ENCODE measurements at regions not wholly inside any gene's neighbourhood (a gene's known extent, or its start where the extent isn't known, plus 50 kb on each side); places are given as distances from the start of the nearest gene placed in this dataset.

DNA sequence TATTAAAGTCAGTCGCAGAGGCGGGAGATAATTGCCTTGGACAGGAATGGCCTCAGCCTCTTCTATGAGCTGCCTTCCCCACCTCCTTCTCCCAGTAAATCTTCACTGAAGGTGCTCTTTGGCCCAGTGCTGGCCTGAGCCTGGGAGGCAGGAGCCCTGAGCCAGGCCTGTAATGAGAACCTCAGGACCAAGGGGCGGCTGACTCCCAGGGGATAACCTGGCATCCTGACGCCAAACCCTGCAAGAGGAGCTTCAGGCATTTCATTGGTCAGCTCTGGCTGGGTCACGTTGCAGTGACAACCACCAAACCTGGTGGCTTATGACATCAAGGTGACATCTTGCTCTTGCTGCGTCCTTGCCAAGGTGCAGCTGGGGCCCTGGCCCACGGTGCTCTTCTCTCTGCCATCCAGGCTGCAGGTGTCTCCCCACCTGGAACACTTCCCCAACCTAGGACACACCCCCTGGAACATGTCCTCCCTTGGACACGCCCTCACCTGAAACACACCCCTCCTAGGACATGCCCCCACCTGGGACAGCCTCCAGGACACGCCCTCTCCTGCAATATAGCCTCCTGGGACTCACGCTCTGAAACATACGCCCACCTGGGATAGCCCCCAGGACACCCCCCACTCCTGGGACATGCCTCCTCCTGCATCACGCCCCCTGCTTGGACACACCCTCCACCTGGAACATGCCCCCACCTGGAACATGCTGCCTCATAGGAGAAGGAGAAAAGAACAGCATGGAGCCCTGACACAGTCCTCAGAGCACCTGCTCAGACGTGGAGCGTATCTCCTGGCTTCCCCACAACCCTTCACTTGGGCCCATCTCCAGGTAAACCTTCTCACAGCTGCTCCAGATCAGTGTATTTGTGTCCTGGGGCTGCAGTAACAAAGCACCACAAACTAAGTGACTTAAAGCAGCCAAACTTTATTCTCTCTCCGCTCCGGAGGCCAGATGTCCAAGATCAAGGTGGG lies 333.6 kb downstream of the NPHP4 start:
- no peak overlapping the region for H3K27ac ChIP-seq (ENCODE audit: low read length)
- no peaks in the 10 kb centered on the region for H3K36me3 ChIP-seq (ENCODE audit: control insufficient read depth in 1 of 2, insufficient read depth in 2 of 2, low read length in 2 of 2)
- H3K9me3 ChIP-seq (ENCODE audit: control insufficient read depth in 1 of 2, low read length in 2 of 2): no peaks in the 10 kb centered on the region
- no peaks in the 10 kb centered on the region for H3K27me3 ChIP-seq (ENCODE audit: low read depth, low read length)
- no peak overlapping the region for H3K4me3 ChIP-seq (ENCODE audit: low read depth in 1 of 2, low read length in 2 of 2)
- no peaks in the 10 kb centered on the region for H3K4me1 ChIP-seq (ENCODE audit: control insufficient read depth in 1 of 2, insufficient read depth in 2 of 2, low read length in 2 of 2)

DNA sequence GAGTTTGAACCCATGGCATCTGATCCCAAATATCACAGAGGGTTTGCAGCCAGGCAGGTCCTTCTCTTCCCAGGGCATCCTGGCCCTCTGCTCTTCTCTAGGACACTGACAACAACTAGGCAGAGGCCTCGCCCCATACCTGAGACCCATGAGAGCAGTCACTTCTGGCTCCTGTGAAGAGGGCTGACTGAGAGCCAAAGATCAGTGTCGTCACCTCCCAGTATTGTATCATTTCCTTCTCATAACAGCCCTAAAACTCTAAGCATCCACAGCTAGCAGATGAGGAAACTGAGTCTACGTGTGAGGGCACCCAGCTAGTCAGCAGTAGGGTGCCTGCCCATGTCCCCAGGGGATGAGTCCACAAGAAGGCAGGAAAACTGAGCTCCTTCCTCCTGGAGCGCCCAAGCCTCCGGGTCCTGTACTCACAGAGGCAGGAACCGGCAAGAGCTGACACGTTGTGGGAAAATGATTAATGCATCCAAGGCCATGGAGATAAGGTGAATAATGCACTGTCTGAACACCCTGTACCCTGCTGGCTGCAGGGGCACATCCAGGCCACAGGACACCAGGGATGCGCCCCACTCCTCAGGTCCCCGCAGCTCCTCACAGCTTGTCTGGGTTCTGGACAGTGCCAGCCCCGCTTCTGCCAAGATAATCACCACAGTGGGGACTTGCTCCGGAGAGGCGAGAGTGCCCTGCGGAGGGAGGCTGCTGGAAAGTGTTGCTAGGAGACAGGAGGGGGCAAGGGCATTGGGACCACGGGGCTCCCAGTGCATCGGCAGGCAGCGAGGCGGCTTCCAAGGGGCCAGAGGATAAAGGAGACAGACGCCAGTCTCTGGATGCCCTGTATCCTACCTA lies 340.0 kb downstream of the NPHP4 start:
- H3K9me3 ChIP-seq (ENCODE audit: control insufficient read depth in 1 of 2, low read length in 2 of 2): no peaks in the 10 kb centered on the region
- H3K27me3 ChIP-seq (ENCODE audit: low read depth, low read length): no peaks in the 10 kb centered on the region
- no peaks in the 10 kb centered on the region for H3K4me1 ChIP-seq (ENCODE audit: control insufficient read depth in 1 of 2, insufficient read depth in 2 of 2, low read length in 2 of 2)
- H3K4me3 ChIP-seq (ENCODE audit: low read depth in 1 of 2, low read length in 2 of 2): no peak overlapping the region
- no peaks in the 10 kb centered on the region for H3K36me3 ChIP-seq (ENCODE audit: control insufficient read depth in 1 of 2, insufficient read depth in 2 of 2, low read length in 2 of 2)
- H3K27ac ChIP-seq (ENCODE audit: low read length): no peak overlapping the region

GRCh38 chr1:5651473-5651872 lies 340.8 kb downstream of the NPHP4 start:
- Histone ChIP-seq H3K9me3 (ENCODE audit: control insufficient read depth in 1 of 2, low read length in 2 of 2) (no peaks in the 10 kb centered on the region), H3K27ac (ENCODE audit: low read length) (no peak overlapping the region), H3K4me1 (ENCODE audit: control insufficient read depth in 1 of 2, insufficient read depth in 2 of 2, low read length in 2 of 2) (no peaks in the 10 kb centered on the region), H3K4me3 (ENCODE audit: low read depth in 1 of 2, low read length in 2 of 2) (no peak overlapping the region), H3K36me3 (ENCODE audit: control insufficient read depth in 1 of 2, insufficient read depth in 2 of 2, low read length in 2 of 2) (no peaks in the 10 kb centered on the region), H3K27me3 (ENCODE audit: low read depth, low read length) (no peaks in the 10 kb centered on the region)

GRCh38 chr1:5651027-5651410 lies 341.2 kb downstream of the NPHP4 start:
- no peaks in the 10 kb centered on the region for H3K4me1 ChIP-seq (ENCODE audit: control insufficient read depth in 1 of 2, insufficient read depth in 2 of 2, low read length in 2 of 2)
- H3K4me3 ChIP-seq (ENCODE audit: low read depth in 1 of 2, low read length in 2 of 2): no peak overlapping the region
- no peaks in the 10 kb centered on the region for H3K36me3 ChIP-seq (ENCODE audit: control insufficient read depth in 1 of 2, insufficient read depth in 2 of 2, low read length in 2 of 2)
- H3K27me3 ChIP-seq (ENCODE audit: low read depth, low read length): no peaks in the 10 kb centered on the region
- no peaks in the 10 kb centered on the region for H3K9me3 ChIP-seq (ENCODE audit: control insufficient read depth in 1 of 2, low read length in 2 of 2)
- H3K27ac ChIP-seq (ENCODE audit: low read length): no peak overlapping the region

DNA sequence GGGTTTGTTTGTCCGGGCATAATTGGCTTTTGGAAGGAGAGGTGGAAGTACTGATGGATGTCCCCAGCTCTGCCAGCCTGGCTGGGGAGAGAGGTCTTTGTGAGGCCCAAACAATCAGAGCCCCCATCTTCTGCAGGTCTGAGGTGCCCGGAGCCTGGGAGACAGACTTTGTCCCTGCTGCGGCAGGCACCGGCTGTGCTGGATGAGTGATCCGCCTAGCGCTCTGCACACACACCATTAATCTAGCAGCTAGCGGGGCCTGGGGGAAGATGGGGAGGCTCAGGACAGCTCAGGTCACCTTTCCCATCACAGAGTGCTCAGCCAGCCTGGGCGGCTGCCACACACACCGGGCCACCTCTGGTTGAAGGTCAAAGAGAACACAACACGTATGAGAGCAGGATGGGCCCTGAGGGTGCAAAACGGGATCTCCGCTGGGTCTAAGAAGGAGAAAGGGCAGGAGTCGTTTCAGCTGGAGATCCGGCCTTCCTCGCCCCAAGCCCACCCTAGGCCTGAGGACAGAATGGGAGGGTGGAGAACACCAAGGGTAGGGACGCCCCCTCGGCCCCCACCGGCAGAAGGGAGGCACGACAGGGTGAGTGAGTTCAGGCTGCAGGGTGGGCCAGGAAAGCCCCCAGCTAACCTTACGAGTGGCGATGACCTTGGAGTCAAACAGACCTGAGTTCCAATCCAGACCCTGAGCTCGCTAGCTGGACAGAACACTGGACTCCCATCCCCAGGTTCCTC lies 341.8 kb downstream of the NPHP4 start:
- Histone ChIP-seq H3K4me1 (ENCODE audit: control insufficient read depth in 1 of 2, insufficient read depth in 2 of 2, low read length in 2 of 2) (no peaks in the 10 kb centered on the region), H3K27ac (ENCODE audit: low read length) (no peak overlapping the region)

GRCh38 chr1:5649795-5650194 lies 342.4 kb downstream of the NPHP4 start:
- Histone ChIP-seq H3K27me3 (ENCODE audit: low read depth, low read length) (no peaks in the 10 kb centered on the region), H3K9me3 (ENCODE audit: control insufficient read depth in 1 of 2, low read length in 2 of 2) (peaks cover 0 to 6% of the 10 kb centered on the region in 2 donors), H3K4me3 (ENCODE audit: low read depth in 1 of 2, low read length in 2 of 2) (no peak overlapping the region), H3K36me3 (ENCODE audit: control insufficient read depth in 1 of 2, insufficient read depth in 2 of 2, low read length in 2 of 2) (no peaks in the 10 kb centered on the region), H3K27ac (ENCODE audit: low read length) (no peak overlapping the region), H3K4me1 (ENCODE audit: control insufficient read depth in 1 of 2, insufficient read depth in 2 of 2, low read length in 2 of 2) (no peaks in the 10 kb centered on the region)

More for the DNA sequence above, 341.8 kb downstream of the NPHP4 start:
- peaks cover 0 to 1% of the 10 kb centered on the region in 2 donors for H3K9me3 ChIP-seq (ENCODE audit: control insufficient read depth in 1 of 2, low read length in 2 of 2)
- no peaks in the 10 kb centered on the region for H3K27me3 ChIP-seq (ENCODE audit: low read depth, low read length)
- no peak overlapping the region for H3K4me3 ChIP-seq (ENCODE audit: low read depth in 1 of 2, low read length in 2 of 2)
- H3K36me3 ChIP-seq (ENCODE audit: control insufficient read depth in 1 of 2, insufficient read depth in 2 of 2, low read length in 2 of 2): no peaks in the 10 kb centered on the region

GRCh38 chr1:5649166-5649551 lies 343.1 kb downstream of the NPHP4 start:
- Histone ChIP-seq H3K4me3 (ENCODE audit: low read depth in 1 of 2, low read length in 2 of 2) (no peak overlapping the region), H3K9me3 (ENCODE audit: control insufficient read depth in 1 of 2, low read length in 2 of 2) (peaks cover 0 to 6% of the 10 kb centered on the region in 2 donors), H3K27me3 (ENCODE audit: low read depth, low read length) (no peaks in the 10 kb centered on the region), H3K36me3 (ENCODE audit: control insufficient read depth in 1 of 2, insufficient read depth in 2 of 2, low read length in 2 of 2) (no peaks in the 10 kb centered on the region), H3K4me1 (ENCODE audit: control insufficient read depth in 1 of 2, insufficient read depth in 2 of 2, low read length in 2 of 2) (no peaks in the 10 kb centered on the region), H3K27ac (ENCODE audit: low read length) (no peak overlapping the region)

GRCh38 chr1:5648410-5649165 lies 343.6 kb downstream of the NPHP4 start:
- no peaks in the 10 kb centered on the region for H3K27me3 ChIP-seq (ENCODE audit: low read depth, low read length)
- H3K4me3 ChIP-seq (ENCODE audit: low read depth in 1 of 2, low read length in 2 of 2): no peak overlapping the region
- no peaks in the 10 kb centered on the region for H3K36me3 ChIP-seq (ENCODE audit: control insufficient read depth in 1 of 2, insufficient read depth in 2 of 2, low read length in 2 of 2)
- no peaks in the 10 kb centered on the region for H3K4me1 ChIP-seq (ENCODE audit: control insufficient read depth in 1 of 2, insufficient read depth in 2 of 2, low read length in 2 of 2)
- no peak overlapping the region for H3K27ac ChIP-seq (ENCODE audit: low read length)
- peaks cover 0 to 6% of the 10 kb centered on the region in 2 donors for H3K9me3 ChIP-seq (ENCODE audit: control insufficient read depth in 1 of 2, low read length in 2 of 2)

- Histone ChIP-seq H3K27me3 (ENCODE audit: low read depth, low read length) (no peaks in the 10 kb centered on the region), H3K36me3 (ENCODE audit: control insufficient read depth in 1 of 2, insufficient read depth in 2 of 2, low read length in 2 of 2) (no peaks in the 10 kb centered on the region), H3K9me3 (ENCODE audit: control insufficient read depth in 1 of 2, low read length in 2 of 2) (peaks cover 0 to 6% of the 10 kb centered on the region in 2 donors), H3K27ac (ENCODE audit: low read length) (no peak overlapping the region), H3K4me1 (ENCODE audit: control insufficient read depth in 1 of 2, insufficient read depth in 2 of 2, low read length in 2 of 2) (no peaks in the 10 kb centered on the region), H3K4me3 (ENCODE audit: low read depth in 1 of 2, low read length in 2 of 2) (no peak overlapping the region)
These were observed 345.0 kb downstream of the NPHP4 start for GRCh38 chr1:5647234-5647633.

DNA sequence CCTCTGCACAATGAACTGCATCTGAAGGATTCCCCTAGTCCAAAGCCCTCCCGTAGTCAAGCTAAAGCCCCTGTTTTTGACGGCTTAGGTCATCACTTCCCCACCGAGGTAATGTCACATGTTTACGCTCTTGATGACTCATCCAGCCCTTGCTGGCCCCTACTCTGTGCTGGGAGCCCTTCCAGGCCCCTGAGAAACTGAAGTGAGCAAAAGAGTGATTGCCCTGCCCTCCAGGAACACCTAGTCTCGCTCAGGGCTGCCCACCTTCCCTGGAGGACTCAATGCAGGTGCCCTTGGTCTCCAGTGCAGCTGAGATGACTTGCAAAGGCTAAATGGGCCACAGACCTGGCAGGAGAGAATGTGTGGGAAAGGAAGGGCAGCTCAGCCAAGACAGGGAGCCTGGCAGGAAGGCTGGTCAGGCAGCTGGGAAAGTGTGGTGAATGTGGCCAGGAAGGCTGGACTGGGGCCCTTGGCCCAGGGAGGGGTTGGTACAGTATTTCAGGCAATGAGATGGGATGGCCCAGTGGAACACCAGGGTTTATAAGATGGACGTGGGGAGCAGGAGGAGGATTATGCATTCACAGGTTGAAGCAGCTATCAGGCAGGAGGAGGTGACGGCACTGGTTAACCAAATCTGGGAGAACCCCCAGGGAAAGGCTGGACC lies 345.6 kb downstream of the NPHP4 start:
- H3K4me3 ChIP-seq (ENCODE audit: low read depth in 1 of 2, low read length in 2 of 2): no peak overlapping the region
- no peaks in the 10 kb centered on the region for H3K36me3 ChIP-seq (ENCODE audit: control insufficient read depth in 1 of 2, insufficient read depth in 2 of 2, low read length in 2 of 2)
- no peaks in the 10 kb centered on the region for H3K4me1 ChIP-seq (ENCODE audit: control insufficient read depth in 1 of 2, insufficient read depth in 2 of 2, low read length in 2 of 2)
- H3K27me3 ChIP-seq (ENCODE audit: low read depth, low read length): no peaks in the 10 kb centered on the region
- H3K9me3 ChIP-seq (ENCODE audit: control insufficient read depth in 1 of 2, low read length in 2 of 2): peaks cover 0 to 6% of the 10 kb centered on the region in 2 donors
- no peak overlapping the region for H3K27ac ChIP-seq (ENCODE audit: low read length)

Data from muscle layer of duodenum (tissue), 2 donors.